ENCODE measurements at regions not wholly inside any gene's neighbourhood (a gene's known extent, or its start where the extent isn't known, plus 50 kb on each side); places are given as distances from the start of the nearest gene placed in this dataset.

DNA sequence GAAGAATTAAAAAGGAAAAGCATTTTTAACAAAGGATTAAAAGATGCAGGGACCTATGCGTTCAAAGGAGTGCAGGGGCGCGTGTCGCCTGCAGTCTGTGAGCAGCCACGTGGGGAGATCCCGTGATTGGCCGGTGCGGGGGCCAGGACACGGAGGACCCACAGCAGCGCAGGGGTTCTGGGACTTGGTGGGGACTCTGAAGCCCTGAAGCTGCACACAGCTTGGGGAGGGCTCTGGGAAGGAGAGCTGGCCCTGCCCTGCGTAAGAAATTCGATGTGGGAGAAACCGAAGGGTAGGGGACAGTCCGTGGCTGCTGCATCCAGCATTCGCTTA is 268.1 kb downstream of the KLF6 start:
- no peaks in the 10 kb centered on the region for H3K36me3 ChIP-seq (ENCODE audit: control insufficient read depth, insufficient read depth, low read length)
- TF ChIP-seq, protein P1, sequence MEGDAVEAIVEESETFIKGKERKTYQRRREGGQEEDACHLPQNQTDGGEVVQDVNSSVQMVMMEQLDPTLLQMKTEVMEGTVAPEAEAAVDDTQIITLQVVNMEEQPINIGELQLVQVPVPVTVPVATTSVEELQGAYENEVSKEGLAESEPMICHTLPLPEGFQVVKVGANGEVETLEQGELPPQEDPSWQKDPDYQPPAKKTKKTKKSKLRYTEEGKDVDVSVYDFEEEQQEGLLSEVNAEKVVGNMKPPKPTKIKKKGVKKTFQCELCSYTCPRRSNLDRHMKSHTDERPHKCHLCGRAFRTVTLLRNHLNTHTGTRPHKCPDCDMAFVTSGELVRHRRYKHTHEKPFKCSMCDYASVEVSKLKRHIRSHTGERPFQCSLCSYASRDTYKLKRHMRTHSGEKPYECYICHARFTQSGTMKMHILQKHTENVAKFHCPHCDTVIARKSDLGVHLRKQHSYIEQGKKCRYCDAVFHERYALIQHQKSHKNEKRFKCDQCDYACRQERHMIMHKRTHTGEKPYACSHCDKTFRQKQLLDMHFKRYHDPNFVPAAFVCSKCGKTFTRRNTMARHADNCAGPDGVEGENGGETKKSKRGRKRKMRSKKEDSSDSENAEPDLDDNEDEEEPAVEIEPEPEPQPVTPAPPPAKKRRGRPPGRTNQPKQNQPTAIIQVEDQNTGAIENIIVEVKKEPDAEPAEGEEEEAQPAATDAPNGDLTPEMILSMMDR (IDR thresholded peaks at IDR 0.05; ENCODE audit: insufficient read depth, low read length, poor library complexity, severe bottlenecking) = no peak
- H3K27me3 ChIP-seq (ENCODE audit: control insufficient read depth, insufficient read depth, low read length) = no peaks in the 10 kb centered on the region
- H3K4me3 ChIP-seq (ENCODE audit: low read depth, low read length) = no peak overlapping the region
- no peak for DNase-seq (ENCODE audit: low read depth)

DNA sequence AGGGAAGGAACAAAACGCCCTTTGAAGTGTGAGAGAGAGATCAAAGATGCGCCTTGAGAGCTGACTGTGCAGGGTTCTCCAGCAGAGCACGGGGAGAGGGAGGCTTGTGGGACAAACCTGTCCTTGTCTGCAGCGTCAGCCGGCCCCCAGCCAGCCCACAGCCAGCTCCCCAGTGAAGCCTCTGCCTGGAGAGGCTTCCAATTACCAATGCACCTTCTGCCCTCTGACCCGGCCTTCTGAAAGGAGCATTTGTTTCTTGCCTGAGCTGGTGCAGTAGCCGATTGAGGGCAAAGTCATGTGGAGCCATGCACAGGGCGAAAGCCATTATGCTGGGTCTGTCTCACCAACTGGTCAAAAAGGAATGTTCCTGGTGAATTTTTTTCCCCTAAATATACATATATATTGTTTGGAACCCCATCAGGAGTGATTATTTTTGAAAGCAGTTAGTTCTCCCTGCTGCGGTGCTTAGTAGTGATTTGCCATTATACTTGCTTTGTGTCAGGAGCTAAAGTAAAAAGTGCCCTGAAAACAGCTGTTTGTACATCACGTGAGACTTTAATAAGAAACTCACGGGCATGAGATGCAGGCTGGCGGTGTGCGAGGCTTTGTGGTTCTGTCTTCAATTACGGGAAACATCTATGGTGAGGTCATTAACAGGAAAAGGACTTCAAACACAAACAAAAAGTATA is 268.6 kb downstream of the KLF6 start:
- H3K36me3 ChIP-seq (ENCODE audit: control insufficient read depth, insufficient read depth, low read length) = no peaks in the 10 kb centered on the region
- DNase-seq (ENCODE audit: low read depth) = no peak
- TF ChIP-seq, protein P1 (IDR thresholded peaks at IDR 0.05; ENCODE audit: insufficient read depth, low read length, poor library complexity, severe bottlenecking) = no peak
- H3K4me3 ChIP-seq (ENCODE audit: low read depth, low read length) = no peak overlapping the region
- H3K27me3 ChIP-seq (ENCODE audit: control insufficient read depth, insufficient read depth, low read length) = no peaks in the 10 kb centered on the region

GRCh38 chr10:3514691-3515090 is 270.3 kb downstream of the KLF6 start:
- no peak for DNase-seq (ENCODE audit: low read depth)

DNA sequence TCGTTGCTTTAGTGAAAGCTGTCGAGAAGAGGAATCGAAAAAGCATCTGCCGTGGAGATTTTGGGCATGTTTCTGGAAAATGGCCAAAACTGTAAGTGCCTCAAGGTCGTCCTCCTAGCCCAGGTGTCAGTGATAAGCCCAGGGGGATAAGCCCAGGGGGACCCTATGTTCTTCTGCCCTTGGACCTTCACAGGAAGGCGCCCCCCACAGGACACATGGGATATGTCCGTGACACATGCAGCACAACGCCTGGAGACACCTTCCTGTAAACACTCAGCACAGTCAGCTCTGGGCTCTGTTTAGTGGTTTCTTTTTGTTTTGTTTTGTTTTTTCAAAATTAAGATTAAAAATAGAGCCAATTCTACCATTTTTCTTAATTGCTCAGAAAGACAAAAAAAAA is 272.7 kb downstream of the KLF6 start:
- H3K27me3 ChIP-seq (ENCODE audit: control insufficient read depth, insufficient read depth, low read length) = no peaks in the 10 kb centered on the region
- no peaks in the 10 kb centered on the region for H3K36me3 ChIP-seq (ENCODE audit: control insufficient read depth, insufficient read depth, low read length)
- TF ChIP-seq, protein P1 (IDR thresholded peaks at IDR 0.05; ENCODE audit: insufficient read depth, low read length, poor library complexity, severe bottlenecking) = peak; percentile 9
- H3K4me3 ChIP-seq (ENCODE audit: low read depth, low read length) = no peak overlapping the region
- no peak for DNase-seq (ENCODE audit: low read depth)

More at GRCh38 chr10:3514691-3515090, 270.3 kb downstream of the KLF6 start:
- no peak overlapping the region for H3K4me3 ChIP-seq (ENCODE audit: low read depth, low read length)
- H3K27me3 ChIP-seq (ENCODE audit: control insufficient read depth, insufficient read depth, low read length) = no peaks in the 10 kb centered on the region
- TF ChIP-seq, protein P1 (IDR thresholded peaks at IDR 0.05; ENCODE audit: insufficient read depth, low read length, poor library complexity, severe bottlenecking) = no peak
- H3K36me3 ChIP-seq (ENCODE audit: control insufficient read depth, insufficient read depth, low read length) = no peaks in the 10 kb centered on the region

DNA sequence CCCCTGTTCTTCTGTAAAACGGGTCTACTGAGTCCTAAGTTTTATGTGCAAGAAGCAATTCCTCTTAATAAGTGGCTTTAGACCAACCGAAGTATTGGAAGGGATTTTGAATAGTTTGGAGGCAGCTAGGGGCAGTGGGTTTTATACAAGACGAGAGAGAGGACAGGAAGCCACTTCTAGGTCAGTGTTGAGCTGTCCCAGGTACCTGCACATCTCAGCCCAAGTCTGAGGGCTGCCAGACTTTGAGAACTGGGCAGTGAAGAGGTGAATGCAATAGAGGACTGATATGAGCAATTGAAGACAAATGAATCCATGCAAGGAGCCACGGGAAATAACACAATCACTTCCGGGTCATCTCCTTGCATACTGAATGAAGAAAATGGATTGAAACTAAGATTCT is 273.5 kb downstream of the KLF6 start:
- Histone ChIP-seq H3K36me3 (ENCODE audit: control insufficient read depth, insufficient read depth, low read length) (no peaks in the 10 kb centered on the region), H3K4me3 (ENCODE audit: low read depth, low read length) (no peak overlapping the region), H3K27me3 (ENCODE audit: control insufficient read depth, insufficient read depth, low read length) (no peaks in the 10 kb centered on the region)
- DNase-seq (ENCODE audit: low read depth) = no peak
- TF ChIP-seq, protein P1 (IDR thresholded peaks at IDR 0.05; ENCODE audit: insufficient read depth, low read length, poor library complexity, severe bottlenecking) = no peak

DNA sequence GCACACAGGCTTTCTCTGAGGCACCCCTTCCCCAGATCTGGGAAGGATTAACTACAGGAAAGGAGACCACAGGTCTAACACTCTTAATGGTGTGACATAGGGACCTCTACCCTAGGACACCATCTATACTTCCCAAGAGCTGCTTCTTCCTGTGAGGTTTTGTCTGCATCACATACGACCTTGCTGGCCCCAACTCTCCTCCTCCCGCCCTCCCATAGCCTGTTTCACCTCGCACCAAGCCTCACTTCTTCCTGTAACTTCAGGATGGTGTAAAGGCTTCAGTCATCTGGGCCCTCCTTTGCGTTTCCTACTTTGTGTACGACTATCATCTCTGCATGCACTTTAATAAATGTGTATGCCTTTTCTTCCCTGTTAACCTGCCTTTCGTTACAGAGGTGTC is 274.3 kb downstream of the KLF6 start:
- TF ChIP-seq, protein P1 (IDR thresholded peaks at IDR 0.05; ENCODE audit: insufficient read depth, low read length, poor library complexity, severe bottlenecking) = no peak
- Histone ChIP-seq H3K4me3 (ENCODE audit: low read depth, low read length) (no peak overlapping the region), H3K36me3 (ENCODE audit: control insufficient read depth, insufficient read depth, low read length) (no peaks in the 10 kb centered on the region), H3K27me3 (ENCODE audit: control insufficient read depth, insufficient read depth, low read length) (no peaks in the 10 kb centered on the region)
- DNase-seq (ENCODE audit: low read depth) = no peak

Measured in kidney epithelial cell (primary cell).